ENCODE measurements at regions not wholly inside any gene's neighbourhood (a gene's known extent, or its start where the extent isn't known, plus 50 kb on each side); places are given as distances from the start of the nearest gene placed in this dataset.

GRCh38 chr1:186620566-186621350, 59.5 kb downstream of the PTGS2 start:
- TF ChIP-seq EZH2phosphoT487 (IDR thresholded peaks at IDR 0.05; ENCODE audit: unreplicated experiment) (no peak), EZH2 (IDR thresholded peaks at IDR 0.05; ENCODE audit: low read depth, unreplicated experiment) (no peak), CTCF (conservative IDR thresholded peaks at IDR 0.05; ENCODE audit: low read depth in 2 of 2) (no peak), CREB1 (CRISPR knock-in tag; IDR thresholded peaks at IDR 0.05; ENCODE audit: low read depth) (no peak), POLR2AphosphoS5 (IDR thresholded peaks at IDR 0.05; ENCODE audit: low read depth) (no peak)

Data from GM23338 (cell line).